Left renal cortex interstitium (tissue), 4 donors: ENCODE measurements at regions not wholly inside any gene's neighbourhood (a gene's known extent, or its start where the extent isn't known, plus 50 kb on each side); places are given as distances from the start of the nearest gene placed in this dataset.

Experiments
- DNase-seq, 4 donors: peaks; one replicate each; pipeline ENCODE4 v3.0.0-alpha.2; 2013; ENCODE audit warnings: low read depth in 4 of 4, low spot score in 2 of 4, missing footprints in 1 of 4

DNA sequence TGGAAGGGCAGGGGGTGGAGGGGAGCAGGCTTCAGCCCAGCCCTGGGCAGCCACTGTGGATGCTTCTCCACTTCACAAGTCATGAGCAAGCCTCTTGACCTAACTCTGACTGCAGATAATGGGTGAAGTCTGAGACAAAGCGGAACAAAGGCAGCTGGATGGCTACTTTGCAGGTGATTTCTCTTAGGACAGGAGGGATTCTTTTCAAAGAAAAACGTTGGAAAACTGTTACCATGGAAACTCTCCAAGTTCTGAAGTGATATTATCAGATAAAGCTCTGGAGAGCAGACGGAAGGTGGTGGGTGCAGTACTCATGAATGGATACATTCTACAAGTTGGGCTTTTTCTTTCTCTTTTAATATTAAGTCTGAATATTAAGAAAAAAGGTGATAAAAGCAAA lies 254.2 kb upstream of the SLCO3A1 start:
- no peak for DNase-seq

DNA sequence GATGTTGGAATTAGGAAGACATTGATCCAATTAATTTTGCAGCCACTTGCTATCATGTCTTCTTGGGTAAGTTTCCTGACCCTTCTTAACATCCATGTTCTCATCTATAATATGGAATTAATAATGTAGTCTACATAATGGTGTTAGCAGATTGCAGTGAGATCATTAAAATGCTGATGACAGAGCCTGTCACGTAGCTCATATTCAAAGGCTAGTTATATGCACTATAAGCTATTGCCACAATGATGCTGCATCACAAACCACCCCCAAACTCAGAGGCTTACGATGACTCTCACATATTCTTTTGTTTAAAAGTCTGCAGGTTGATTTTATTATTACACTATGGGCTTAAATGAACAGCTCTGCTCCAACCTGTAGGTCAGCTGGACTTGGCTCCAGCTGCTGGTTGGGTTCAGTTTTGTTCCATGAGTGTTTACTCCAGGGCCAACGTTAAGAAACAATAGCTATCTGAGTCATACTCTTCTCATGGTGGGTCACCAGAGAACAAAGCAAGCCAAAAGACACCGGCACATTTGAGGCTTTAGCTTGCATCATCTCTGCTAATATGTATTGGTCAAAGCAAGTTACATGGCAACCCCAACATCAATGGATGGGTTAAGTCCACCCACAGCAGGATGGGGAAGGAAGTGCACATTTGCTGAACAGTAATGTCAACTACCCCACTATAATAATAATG lies 250.0 kb upstream of the SLCO3A1 start:
- DNase-seq, result no peak

DNA sequence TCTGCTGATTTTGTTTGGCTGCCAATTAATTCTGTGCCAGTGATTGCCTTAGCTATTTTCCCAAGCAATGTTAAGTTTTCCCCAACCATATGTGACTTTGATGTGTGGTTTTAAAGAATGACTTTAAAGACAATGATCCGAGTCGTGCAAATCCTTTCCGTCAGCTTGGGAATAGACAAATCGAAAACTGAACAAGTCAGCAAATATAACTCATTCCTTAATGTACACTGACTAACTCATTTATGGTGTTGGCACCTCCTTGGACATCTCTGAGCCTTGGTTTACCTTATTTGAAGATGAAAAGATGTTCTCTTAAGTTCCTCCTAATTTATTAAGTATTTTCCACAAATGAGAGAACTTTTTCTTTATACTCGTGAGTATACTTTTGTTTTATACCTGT lies 249.4 kb upstream of the SLCO3A1 start:
- DNase-seq, result no peak

DNA sequence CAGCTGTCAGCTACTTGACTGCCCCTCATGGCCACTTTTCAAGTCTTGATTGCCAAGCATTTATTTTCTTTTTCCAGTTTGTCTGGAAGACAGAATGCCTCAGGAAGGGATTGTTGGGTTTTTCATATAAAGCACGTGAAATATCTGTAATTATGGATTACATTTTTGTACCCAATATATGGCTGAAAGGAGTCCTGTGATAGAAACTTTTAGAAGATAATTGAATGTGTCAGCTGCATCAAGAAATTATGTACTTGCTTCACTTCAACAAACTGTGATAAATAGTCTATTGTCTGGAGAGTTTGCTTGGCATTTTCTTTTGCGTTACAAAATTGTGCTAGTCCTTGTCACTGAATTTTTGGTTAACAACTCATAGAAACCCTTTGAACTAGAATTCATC lies 247.9 kb upstream of the SLCO3A1 start:
- no peak for DNase-seq

DNA sequence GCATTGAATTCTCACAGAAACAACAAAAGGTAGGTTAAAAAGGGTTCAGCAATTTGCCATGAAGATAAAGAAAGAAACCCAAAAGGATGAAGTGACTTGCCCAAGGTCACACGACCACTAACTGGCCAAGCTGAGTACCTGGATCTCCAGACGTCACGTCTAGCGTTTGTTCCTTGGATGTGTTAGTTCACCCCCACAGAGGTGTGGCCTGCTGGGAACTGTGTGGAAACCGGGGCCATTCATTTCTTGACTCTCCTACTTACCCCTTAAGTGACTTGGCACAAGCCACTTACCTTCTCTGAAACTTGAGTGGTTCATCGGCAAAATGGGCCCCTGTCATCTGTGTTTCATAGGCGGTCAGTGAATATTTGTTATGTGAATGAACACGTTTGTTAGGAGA lies 244.3 kb upstream of the SLCO3A1 start:
- no peak for DNase-seq

DNA sequence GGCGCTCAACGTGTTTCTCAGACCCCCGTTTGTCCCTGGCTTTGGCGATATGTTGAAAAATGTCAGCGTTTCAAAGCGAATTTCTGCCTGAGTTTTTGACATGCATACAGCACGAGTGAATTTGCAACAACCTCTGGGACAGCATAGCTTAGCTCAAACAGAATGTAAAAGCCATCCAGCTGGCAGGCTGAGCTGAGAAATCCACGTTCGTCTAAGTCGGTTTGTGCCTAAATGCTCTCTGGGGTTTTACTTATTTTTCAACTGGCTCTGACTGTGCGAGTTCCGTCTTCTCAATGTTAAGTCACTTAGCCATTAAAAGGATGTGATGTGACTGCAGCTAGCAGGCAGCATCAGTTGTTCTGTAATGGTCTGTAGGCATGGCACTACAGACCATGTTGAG lies 243.5 kb upstream of the SLCO3A1 start:
- no peak for DNase-seq

DNA sequence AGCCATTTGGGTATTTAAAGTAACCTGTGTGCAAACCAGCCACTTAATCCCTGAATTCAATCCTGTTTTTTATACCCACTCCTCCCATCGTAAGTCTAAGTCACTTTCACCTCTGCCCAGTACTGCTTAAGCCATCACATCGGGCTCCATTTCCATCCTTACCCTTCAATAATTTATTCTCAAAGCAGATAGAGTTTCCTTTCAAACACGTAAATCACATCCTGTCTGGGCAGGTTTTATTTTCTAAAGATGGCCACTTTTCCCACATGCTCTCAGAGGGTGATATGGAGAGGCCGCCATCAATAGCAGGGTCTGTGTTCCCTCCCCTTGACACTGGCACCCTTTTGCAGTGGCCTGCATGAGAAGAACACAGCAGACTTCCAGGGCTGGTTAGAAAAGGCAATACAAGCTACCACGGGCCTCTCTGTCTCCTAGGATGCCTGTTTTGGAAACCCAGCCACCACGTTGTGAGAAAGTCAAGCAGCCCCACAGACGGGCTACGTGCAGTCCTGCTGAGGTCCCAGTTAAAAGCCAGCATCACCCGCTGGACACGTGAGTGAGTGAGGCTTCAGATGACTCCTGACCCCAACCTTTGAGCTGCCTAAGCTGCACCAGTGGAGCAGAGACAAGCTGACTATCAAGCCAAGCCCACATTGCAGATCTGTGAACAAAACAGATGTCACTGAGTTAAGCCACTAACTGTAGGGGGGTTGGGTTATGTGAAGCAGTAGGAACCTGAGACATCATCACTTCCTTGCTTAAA lies 241.8 kb upstream of the SLCO3A1 start:
- peak in 3 of 4 donors; percentile 11 to 23 (median 19) for DNase-seq

DNA sequence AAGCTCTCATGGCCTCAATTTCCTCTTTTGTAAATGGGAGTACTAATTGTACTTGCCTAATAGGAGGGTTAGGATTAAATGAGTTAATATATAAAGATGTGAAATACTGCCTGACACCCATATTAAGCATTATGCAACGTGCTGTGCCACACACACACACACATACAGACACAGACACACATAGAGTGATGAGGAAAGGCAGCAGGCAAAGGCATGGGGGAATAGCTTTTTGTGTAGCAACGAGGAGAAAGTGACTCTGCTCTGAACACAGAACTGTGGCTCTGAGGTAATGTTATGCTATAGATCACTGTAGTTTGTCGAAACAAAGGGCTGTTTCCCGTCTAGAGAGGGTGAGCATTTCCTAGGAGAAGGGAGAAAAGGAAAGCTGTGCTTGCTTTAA lies 233.3 kb upstream of the SLCO3A1 start:
- no peak for DNase-seq

DNA sequence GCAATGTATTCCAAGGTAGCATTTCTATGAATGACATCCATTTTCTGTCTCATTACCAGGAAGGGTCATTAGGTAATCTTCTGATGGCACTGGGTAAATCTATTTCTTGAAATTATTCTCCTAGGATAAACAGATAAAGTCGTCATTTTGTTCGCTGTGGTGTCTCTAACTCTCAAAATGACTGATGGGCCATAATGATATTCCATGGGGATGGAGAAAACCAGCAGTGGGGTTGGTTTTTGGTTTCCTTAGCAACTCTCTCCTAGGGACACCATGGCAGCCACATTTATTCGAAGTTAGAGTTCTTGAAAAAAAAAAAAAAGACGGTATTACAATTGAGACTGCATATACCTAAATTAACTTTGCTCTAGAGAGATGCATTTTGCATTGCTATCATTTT lies 231.3 kb upstream of the SLCO3A1 start:
- DNase-seq, result no peak

DNA sequence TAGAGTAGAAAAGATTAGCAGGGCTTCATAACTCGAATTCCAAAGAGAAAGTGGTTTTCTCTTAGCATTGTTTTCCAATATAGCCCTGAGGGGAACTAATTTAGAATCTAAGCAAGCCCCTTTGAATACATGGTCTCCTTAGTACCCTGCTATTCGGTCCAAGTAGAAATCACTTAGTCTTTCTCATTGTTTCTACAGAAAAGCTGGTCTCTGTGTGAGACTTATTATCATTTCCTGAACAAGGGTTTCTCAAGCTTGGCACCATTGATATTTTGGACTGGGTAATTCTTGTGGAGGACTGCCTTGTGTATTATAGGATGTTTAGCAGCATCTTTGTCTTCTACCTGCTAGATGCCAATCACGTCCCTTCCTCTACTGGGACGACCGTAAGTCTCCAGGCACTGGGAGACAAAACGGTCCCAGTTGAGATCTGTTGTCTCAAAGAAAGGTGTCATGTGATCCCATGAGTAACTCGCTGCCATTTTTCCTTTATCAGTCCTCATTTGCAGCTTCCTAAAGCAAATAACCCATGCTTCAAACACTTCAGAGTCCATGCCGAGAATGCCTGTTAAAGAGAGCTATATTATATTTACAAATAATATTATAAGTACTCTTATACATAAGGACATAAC lies 230.7 kb upstream of the SLCO3A1 start:
- DNase-seq, result no peak

DNA sequence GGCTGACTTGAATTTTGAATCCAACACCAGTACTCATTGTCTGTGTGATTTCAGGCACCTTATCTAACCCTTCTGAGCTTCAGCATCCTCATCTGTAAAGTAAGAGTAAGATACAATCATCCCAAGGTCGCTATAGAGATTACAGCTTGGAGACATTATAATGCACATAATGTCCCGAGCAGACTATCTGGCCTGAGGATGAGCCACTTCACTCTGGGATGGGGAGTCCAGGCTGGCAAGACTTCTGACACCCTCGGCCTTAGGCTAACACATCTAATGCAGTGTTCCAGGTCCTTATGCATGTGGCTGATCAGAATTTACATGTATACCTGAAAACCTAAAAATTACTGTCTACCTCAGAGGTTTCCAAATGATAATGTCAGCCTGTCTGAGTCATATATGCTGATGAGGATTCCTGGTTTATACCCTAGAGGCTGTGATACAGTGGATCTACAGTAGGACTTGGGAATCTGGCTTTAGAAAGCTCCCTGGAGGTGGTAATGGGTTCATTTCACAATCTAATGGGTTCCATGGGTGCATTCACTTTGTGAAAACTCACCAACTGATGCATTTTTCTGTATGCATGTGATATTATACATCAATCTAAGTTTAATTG lies 229.0 kb upstream of the SLCO3A1 start:
- no peak for DNase-seq

DNA sequence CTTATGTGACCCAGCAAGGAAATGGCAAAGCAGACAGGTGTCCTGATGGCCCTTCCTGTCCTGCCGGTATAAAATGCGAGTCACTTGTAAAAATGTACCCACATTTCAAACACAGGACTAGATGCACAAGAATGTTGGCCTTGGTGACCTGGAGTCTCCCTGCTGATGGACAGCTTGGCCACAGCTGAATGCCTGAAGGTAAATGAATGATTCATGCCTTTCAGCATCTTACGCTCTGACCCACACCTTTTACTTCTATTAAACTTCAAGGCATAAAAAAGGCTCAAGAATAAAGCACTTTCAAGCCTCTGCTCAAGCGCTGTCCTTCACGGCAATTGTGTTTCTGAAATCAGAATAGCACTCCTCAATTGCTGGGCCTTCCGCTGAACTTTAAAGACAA lies 228.0 kb upstream of the SLCO3A1 start:
- DNase-seq, result no peak

DNA sequence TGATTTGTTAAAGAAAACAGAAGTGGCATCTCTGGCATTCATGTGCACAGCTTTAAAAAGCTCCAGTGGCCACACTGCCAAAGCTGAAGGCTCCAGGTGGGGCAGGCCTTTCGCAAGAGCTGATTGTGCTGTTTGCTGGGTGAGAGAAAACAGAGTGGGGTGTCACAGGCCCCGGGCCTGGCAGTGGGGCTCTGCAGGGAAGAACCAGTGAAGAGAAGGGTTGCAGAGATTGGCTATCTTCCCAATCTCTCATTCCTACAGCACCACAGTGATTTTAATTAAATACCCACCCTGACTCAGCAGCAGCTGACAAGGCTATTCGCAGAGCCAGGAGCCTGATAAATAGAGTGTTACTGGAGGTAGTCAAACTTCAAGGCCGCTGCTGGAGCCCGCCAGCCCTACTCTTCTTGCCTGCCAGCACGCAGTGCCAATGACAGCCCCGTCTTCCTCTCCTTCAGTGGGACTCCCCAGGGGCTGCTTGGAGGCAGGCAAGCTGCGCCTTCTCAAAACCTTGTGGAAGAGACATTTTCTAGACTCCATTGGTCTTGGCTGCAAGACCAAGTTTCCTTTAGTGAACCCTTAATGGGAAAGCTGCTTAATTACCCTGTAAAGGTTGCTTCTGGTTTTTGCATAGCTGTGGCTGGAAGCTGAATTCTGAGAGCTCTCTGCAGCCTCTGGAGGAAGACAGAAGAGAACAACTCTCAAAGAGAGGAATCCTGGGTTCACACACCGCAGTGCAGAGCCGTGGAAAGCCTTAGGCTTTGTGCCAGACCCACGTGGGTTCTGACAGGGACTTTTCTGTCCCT lies 225.8 kb upstream of the SLCO3A1 start:
- DNase-seq, result no peak

DNA sequence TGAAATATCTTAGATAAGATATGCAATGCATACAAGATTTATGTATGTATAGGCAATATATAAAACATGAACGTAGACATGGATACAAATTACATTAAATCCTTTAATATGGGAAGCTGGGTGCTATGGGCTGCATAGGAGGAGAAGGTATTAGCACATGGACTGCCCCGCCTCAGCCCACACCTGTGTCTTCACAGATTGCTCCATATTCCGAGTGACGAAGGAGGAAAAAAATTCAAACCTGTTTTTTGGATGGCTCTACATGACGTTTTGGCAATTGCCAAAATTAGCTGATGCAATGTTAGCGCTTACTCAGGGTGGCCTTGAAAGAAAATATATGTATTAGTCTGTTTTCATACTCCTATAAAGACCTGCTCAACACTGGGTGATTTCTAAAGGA lies 223.4 kb upstream of the SLCO3A1 start:
- DNase-seq, result no peak

DNA sequence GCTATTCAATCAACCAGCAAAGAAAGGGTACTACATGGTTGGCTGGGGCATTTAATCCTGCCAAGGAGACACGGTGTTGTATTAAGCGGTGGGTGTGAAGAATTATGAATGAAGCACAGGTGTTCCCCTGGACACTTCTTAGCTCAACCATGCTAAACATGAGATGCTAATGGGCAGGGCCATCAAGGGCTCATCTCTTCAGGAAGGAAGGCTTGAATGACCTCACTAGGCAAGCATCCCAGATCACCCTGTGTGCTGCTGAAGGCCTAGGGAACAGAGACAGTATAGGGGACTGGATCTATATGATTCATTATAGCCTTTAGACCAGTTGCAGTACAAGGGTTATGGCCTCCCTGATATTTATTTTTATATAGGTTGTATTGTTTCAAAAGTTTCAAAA lies 221.3 kb upstream of the SLCO3A1 start:
- DNase-seq, result no peak

DNA sequence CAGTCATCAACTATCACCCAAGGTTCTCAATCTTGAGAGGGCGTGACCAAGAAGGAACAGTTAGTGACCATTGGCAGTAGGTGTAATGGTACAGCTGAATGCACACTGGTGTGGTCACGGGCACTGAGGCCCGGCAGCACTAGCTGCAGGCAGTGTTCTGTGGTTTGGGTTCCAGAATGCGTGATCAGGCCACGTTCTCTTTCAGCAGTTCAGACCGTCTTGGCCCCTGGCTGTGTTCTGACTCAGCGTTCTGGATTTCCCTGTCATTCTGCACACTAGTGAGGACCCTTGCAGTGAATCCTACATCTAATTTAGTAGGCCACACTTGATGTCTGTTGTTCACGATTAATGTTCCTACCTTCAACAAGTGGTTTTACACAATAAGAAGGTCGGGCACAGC lies 220.5 kb upstream of the SLCO3A1 start:
- no peak for DNase-seq

DNA sequence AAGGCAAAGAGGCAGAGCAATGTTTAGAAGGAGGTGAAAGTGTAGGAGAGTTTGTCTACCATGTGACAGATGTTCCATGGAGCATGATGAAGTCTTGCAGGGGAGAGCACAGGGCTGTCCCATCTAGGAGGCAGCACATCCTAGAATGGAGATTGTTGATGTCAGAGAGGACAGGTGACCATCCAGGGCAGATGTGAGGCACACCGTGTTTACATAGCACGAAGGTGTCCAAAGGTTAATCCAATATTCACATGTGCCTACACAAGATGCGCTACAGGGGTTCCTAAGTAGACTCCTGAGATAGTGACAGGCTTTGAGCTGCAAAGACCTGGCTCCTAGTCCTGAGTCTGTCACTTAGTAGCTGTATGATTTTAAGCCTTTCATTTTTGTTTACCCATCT lies 219.3 kb upstream of the SLCO3A1 start:
- no peak for DNase-seq

DNA sequence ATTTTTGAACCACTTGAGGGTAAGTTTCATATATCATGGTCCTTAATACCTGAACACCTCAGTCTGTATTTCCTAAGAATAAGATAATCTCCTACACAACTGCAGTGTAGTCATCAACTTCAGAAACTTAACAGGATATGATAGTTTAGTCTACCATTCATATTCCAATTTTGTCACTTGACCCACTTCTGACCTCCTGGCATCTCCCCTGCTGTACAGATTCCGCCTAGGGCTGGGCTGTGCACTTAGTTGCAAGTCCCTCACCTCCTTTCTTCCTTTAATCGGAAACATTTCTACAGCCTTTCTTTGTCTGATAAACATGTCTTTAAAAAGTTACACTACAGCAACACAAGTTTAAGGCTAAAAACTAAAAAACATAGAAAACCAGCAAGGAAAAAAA lies 218.4 kb upstream of the SLCO3A1 start:
- no peak for DNase-seq

DNA sequence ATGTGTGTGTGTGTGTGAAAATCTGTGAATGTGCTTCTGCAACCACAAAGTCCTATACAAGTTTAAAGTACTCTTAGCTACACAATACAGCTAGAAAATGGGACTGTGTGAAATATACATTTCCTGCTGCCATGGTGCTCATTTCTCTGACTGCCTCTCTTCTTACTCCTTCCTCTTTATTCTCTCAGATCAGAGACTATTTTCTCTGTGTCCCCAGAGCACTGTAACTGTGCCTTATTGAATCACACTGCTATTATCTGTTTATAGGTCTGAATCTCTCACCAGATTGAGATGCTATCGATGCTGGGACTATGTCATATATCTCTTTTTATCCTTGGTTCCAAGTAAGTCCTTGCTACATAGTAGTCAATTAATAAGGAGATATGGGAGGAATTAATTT lies 217.9 kb upstream of the SLCO3A1 start:
- no peak for DNase-seq

DNA sequence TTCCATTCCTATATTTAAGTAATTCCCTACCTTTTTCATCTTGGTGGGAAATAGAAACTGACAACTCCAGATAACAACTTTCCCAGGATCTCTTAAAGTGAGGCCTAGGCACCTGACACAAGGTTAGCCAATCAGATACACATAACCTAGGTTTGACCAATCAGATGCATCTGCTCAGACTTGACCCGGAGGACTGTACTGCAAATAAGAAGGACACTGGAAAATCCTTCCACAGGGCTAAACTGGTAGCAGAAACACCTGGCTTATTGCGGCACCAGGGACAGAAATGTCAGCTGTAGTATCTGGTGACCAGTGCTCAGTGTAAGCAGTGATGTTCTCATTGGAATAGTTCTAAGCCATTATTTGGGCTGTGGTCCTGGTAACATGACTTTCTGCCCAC lies 204.5 kb upstream of the SLCO3A1 start:
- no peak for DNase-seq

DNA sequence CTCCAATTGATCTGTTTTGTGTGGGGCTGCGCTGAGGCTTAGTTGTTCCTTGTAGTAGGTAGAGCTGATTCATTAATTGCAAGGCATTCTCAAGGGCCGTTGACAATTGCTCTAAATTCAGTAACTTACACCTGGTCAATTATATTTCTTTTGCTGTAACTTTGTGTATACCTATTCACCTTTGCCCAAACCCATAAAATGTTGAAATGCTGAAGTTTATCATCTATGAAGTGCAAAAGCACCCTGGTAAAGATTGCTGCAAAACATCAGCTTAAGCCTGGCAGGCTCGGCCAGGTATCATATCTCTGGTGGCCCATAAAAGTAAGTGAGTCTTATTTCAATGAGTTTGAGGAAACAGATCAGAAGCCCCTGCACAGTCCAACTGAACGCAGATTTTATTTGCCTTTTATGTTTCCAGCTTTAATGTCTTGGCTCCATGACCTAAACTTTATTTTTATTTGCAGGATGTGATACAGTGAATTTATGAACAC lies 203.6 kb upstream of the SLCO3A1 start:
- no peak for DNase-seq
